Neural cell (in vitro differentiated cells): ENCODE measurements at regions not wholly inside any gene's neighbourhood (a gene's known extent, or its start where the extent isn't known, plus 50 kb on each side); places are given as distances from the start of the nearest gene placed in this dataset.

Source experiments
- H2AFZ ChIP-seq: fragments of 200-600, 300-800 bp; sonication (generic), shearing (Covaris generic); 2 replicates; pipeline ENCODE4 v1.6.0; 2014; ENCODE audit warnings: low read depth, mild to moderate bottlenecking, antibody characterized with exemption, low read length, moderate library complexity
- H3F3A ChIP-seq: fragments of 200-600 bp; shearing (Covaris generic); 2 replicates; pipeline ENCODE4 v1.6.1; 2016; ENCODE audit warnings: mild to moderate bottlenecking, moderate library complexity, mixed read lengths, antibody characterized with exemption, low read length; ENCODE audit not compliant: insufficient read depth, poor library complexity, severe bottlenecking
- H3K27ac ChIP-seq: fragments of 200-600, 300-800 bp; sonication (generic), shearing (Covaris generic); 2 replicates; pipeline ENCODE4 v1.5.1; 2014; ENCODE audit warnings: mild to moderate bottlenecking, low read length, moderate library complexity
- H3K27me3 ChIP-seq: fragments of 300-800, 200-600 bp; sonication (generic), shearing (Covaris generic); 2 replicates; pipeline ENCODE4 v1.6.0; 2014; ENCODE audit warnings: mild to moderate bottlenecking, low read depth, low read length, moderate library complexity; ENCODE audit not compliant: insufficient read depth
- H3K36me3 ChIP-seq: fragments of 300-800, 200-600 bp; sonication (generic), shearing (Covaris generic); 2 replicates; pipeline ENCODE4 v1.5.1; 2014; ENCODE audit warnings: mild to moderate bottlenecking, antibody characterized with exemption, low read length, moderate library complexity; ENCODE audit not compliant: insufficient read depth
- H3K4me2 ChIP-seq: fragments of 300-800, 200-600 bp; sonication (generic), shearing (Covaris generic); 2 replicates; pipeline ENCODE4 v1.6.0; 2014; ENCODE audit warnings: mild to moderate bottlenecking, low read length
- H3K4me3 ChIP-seq: fragments of 300-800, 200-600 bp; sonication (generic), shearing (Covaris generic); 2 replicates; pipeline ENCODE4 v1.5.1; 2014; ENCODE audit warnings: mild to moderate bottlenecking, low read length, moderate library complexity
- H3K79me2 ChIP-seq: fragments of 200-600 bp; shearing (Covaris generic); replicated peaks from 2 replicates; pipeline ENCODE4 v1.6.0; 2014; ENCODE audit warnings: mild to moderate bottlenecking, low read length, moderate library complexity; ENCODE audit not compliant: insufficient read depth
- H3K9ac ChIP-seq: fragments of 300-800, 200-600 bp; sonication (generic), shearing (Covaris generic); 2 replicates; pipeline ENCODE4 v1.6.1; 2016; ENCODE audit warnings: mild to moderate bottlenecking, low read length, mixed read lengths
- H3K9me2 ChIP-seq: fragments of 200-600 bp; shearing (Covaris generic); 2 replicates; pipeline ENCODE4 v1.6.1; 2016; ENCODE audit warnings: mild to moderate bottlenecking, low read length, mixed read lengths; ENCODE audit not compliant: insufficient read depth
- H3K9me3 ChIP-seq: fragments of 200-600, 300-800 bp; sonication (generic), shearing (Covaris generic); 2 replicates; pipeline ENCODE4 v1.6.1; 2016; ENCODE audit warnings: mild to moderate bottlenecking, mixed run types, low read length, moderate library complexity, mixed read lengths
- H4K20me1 ChIP-seq: fragments of 200-600 bp; shearing (Covaris generic); 2 replicates; pipeline ENCODE4 v1.6.1; 2016; ENCODE audit warnings: mild to moderate bottlenecking, mixed run types; ENCODE audit not compliant: insufficient read depth
- EP300 ChIP-seq: fragments of 450-650 bp; conservative IDR thresholded peaks from 2 replicates; pipeline ENCODE4 v1.6.1; 2014; ENCODE audit warnings: antibody characterized with exemption, mild to moderate bottlenecking, moderate library complexity; ENCODE audit not compliant: poor library complexity, severe bottlenecking
- EZH2 ChIP-seq: fragments of 200-600, 300-800 bp; shearing (Covaris generic), sonication (generic); IDR thresholded peaks from 2 replicates; pipeline ENCODE4 v1.6.1; 2014; ENCODE audit warnings: antibody characterized with exemption, low read length, borderline replicate concordance, mild to moderate bottlenecking; ENCODE audit not compliant: insufficient read depth, poor library complexity, severe bottlenecking
- MXI1 ChIP-seq: fragments of 450-650 bp; conservative IDR thresholded peaks from 2 replicates; pipeline ENCODE4 v1.6.1; 2014; ENCODE audit warnings: antibody characterized with exemption, mild to moderate bottlenecking; ENCODE audit not compliant: poor library complexity, severe bottlenecking
- POLR2AphosphoS5 ChIP-seq: IDR thresholded peaks from 2 replicates; pipeline ENCODE4 v1.6.1; 2012
- RAD21 ChIP-seq: fragments of 450-650 bp; conservative IDR thresholded peaks from 2 replicates; pipeline ENCODE4 v1.6.1; 2014; ENCODE audit warnings: antibody characterized with exemption, mild to moderate bottlenecking, moderate library complexity
- SMC3 ChIP-seq: fragments of 450-650 bp; conservative IDR thresholded peaks from 2 replicates; pipeline ENCODE4 v1.6.1; 2014; ENCODE audit warnings: antibody characterized with exemption, mild to moderate bottlenecking, moderate library complexity; ENCODE audit not compliant: poor library complexity
- TAF1 ChIP-seq: IDR thresholded peaks from 2 replicates; pipeline ENCODE4 v1.6.1; 2012; ENCODE audit warnings: low read depth
- TF ChIP-seq, protein P1 (sequence below): IDR thresholded peaks from 2 replicates; pipeline ENCODE4 v1.6.1; 2012; ENCODE audit warnings: borderline replicate concordance
- TF ChIP-seq, protein P2 (sequence below): fragments of 450-650 bp; IDR thresholded peaks from 2 replicates; pipeline ENCODE4 v1.5.1; 2014; ENCODE audit warnings: antibody characterized with exemption, mild to moderate bottlenecking, moderate library complexity; ENCODE audit not compliant: poor library complexity, severe bottlenecking

DNA sequence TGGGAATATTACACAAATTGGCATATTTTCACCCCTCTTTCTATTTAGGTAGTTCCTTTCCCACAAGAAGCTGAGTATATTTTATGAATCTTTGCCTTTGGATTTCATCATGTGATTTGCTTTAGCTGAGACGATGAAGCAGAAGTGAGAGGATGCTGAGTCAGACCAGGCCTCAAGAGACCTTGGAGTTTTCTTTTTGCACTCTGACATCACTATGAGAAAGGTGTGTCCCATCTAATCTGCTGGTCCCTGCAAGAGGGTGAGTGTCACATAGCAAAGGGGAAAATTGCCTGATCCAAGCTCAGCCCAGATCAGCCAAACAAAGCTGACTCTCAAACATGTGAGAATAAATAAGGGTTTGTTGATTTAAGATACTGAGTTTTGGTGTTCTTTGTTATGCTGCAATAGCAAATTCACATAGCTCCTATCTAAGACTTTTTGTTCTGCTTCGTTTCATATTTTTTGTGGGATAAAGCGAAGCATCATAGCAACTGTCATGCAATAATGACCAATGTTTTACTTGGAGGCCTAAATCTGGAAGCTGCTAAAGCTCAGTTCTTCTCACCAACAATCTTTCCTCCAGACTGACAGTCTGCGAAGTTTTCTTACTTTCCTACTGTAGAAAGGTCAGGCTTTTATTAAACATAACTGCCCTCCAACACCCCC, 176.9 kb downstream of the PDHA2 start:
- Histone ChIP-seq H3K9me3 (no peaks in the 10 kb centered on the region), H3K4me2 (no peak overlapping the region), H3F3A (no peaks in the 10 kb centered on the region), H3K4me3 (no peak overlapping the region), H3K27ac (no peak overlapping the region), H3K36me3 (no peaks in the 10 kb centered on the region), H3K9me2 (no peaks in the 10 kb centered on the region), H3K79me2 (no peaks in the 10 kb centered on the region), H3K27me3 (no peaks in the 10 kb centered on the region), H2AFZ (no peak overlapping the region), H4K20me1 (no peaks in the 10 kb centered on the region), H3K9ac (no peak overlapping the region)
- TF ChIP-seq, protein P1, sequence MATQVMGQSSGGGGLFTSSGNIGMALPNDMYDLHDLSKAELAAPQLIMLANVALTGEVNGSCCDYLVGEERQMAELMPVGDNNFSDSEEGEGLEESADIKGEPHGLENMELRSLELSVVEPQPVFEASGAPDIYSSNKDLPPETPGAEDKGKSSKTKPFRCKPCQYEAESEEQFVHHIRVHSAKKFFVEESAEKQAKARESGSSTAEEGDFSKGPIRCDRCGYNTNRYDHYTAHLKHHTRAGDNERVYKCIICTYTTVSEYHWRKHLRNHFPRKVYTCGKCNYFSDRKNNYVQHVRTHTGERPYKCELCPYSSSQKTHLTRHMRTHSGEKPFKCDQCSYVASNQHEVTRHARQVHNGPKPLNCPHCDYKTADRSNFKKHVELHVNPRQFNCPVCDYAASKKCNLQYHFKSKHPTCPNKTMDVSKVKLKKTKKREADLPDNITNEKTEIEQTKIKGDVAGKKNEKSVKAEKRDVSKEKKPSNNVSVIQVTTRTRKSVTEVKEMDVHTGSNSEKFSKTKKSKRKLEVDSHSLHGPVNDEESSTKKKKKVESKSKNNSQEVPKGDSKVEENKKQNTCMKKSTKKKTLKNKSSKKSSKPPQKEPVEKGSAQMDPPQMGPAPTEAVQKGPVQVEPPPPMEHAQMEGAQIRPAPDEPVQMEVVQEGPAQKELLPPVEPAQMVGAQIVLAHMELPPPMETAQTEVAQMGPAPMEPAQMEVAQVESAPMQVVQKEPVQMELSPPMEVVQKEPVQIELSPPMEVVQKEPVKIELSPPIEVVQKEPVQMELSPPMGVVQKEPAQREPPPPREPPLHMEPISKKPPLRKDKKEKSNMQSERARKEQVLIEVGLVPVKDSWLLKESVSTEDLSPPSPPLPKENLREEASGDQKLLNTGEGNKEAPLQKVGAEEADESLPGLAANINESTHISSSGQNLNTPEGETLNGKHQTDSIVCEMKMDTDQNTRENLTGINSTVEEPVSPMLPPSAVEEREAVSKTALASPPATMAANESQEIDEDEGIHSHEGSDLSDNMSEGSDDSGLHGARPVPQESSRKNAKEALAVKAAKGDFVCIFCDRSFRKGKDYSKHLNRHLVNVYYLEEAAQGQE: no peak
- no peak for TF ChIP-seq SMC3
- TF ChIP-seq EZH2: no peak
- no peak for TF ChIP-seq MXI1
- TF ChIP-seq, protein P2, sequence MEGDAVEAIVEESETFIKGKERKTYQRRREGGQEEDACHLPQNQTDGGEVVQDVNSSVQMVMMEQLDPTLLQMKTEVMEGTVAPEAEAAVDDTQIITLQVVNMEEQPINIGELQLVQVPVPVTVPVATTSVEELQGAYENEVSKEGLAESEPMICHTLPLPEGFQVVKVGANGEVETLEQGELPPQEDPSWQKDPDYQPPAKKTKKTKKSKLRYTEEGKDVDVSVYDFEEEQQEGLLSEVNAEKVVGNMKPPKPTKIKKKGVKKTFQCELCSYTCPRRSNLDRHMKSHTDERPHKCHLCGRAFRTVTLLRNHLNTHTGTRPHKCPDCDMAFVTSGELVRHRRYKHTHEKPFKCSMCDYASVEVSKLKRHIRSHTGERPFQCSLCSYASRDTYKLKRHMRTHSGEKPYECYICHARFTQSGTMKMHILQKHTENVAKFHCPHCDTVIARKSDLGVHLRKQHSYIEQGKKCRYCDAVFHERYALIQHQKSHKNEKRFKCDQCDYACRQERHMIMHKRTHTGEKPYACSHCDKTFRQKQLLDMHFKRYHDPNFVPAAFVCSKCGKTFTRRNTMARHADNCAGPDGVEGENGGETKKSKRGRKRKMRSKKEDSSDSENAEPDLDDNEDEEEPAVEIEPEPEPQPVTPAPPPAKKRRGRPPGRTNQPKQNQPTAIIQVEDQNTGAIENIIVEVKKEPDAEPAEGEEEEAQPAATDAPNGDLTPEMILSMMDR: no peak
- no peak for TF ChIP-seq RAD21

DNA sequence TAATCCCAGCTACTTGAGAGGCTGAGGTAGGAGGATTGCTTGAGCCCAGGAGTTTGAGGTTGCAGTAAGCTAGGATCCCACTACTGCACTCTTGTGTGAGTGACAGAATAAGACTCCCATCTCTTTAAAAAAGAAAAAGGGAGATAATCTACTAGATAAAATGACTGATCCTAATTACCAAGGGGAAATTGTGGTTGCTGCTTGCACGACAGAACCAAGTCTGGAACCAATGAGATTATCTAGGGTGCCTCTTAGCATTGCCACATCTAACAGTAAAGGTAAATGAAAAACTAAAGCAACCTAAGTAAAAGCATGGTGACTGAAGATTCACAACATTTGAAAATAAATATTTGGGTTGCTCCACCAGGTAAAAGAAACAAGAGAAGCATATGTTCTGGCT, 185.1 kb downstream of the PDHA2 start:
- H3K79me2 ChIP-seq: no peaks in the 10 kb centered on the region
- H3F3A ChIP-seq: no peaks in the 10 kb centered on the region
- H3K27ac ChIP-seq: no peak overlapping the region
- TF ChIP-seq, protein P2: no peak
- TF ChIP-seq EZH2 (no peak), TAF1 (no peak), EP300 (no peak), POLR2AphosphoS5 (no peak), SMC3 (no peak), MXI1 (no peak), RAD21 (no peak)
- TF ChIP-seq, protein P1: no peak
- H2AFZ ChIP-seq: no peak overlapping the region
- no peaks in the 10 kb centered on the region for H3K9me3 ChIP-seq
- no peaks in the 10 kb centered on the region for H3K36me3 ChIP-seq
- H4K20me1 ChIP-seq: no peaks in the 10 kb centered on the region
- no peak overlapping the region for H3K4me2 ChIP-seq
- H3K4me3 ChIP-seq: no peak overlapping the region
- no peak overlapping the region for H3K9ac ChIP-seq
- no peaks in the 10 kb centered on the region for H3K27me3 ChIP-seq
- H3K9me2 ChIP-seq: no peaks in the 10 kb centered on the region
